GM18909 (cell line): ENCODE measurements at regions not wholly inside any gene's neighbourhood (a gene's known extent, or its start where the extent isn't known, plus 50 kb on each side); places are given as distances from the start of the nearest gene placed in this dataset.

Experiments
- ATAC-seq: cut with Tn5 transposase; IDR thresholded peaks from one replicate; pipeline ENCODE4 v1.9.1; 2021; ENCODE audit warnings: mild to moderate bottlenecking; ENCODE audit not compliant: unreplicated experiment, poor library complexity

- no peak for ATAC-seq
Measured at GRCh38 chr20:22471156-22471836, 113.1 kb downstream of the FOXA2 start.

- ATAC-seq: no peak
Measured at GRCh38 chr20:22470620-22471026, 113.7 kb downstream of the FOXA2 start.

- ATAC-seq: no peak
Measured at GRCh38 chr20:22466447-22467171, 117.8 kb downstream of the FOXA2 start.

- ATAC-seq: no peak
Measured at GRCh38 chr20:22465622-22466446, 118.5 kb downstream of the FOXA2 start.

GRCh38 chr20:22464312-22465003 is 119.9 kb downstream of the FOXA2 start:
- no peak for ATAC-seq

GRCh38 chr20:22462975-22463914 is 121.1 kb downstream of the FOXA2 start:
- ATAC-seq: no peak

- ATAC-seq: no peak
Measured at GRCh38 chr20:22460803-22461202, 123.6 kb downstream of the FOXA2 start.

GRCh38 chr20:22460231-22460630 is 124.1 kb downstream of the FOXA2 start:
- ATAC-seq: no peak

GRCh38 chr20:22459754-22460153 is 124.6 kb downstream of the FOXA2 start:
- ATAC-seq: no peak

GRCh38 chr20:22456109-22456508 is 128.3 kb downstream of the FOXA2 start:
- no peak for ATAC-seq

GRCh38 chr20:22455259-22455658 is 129.1 kb downstream of the FOXA2 start:
- ATAC-seq: no peak

GRCh38 chr20:22453244-22454080 is 130.9 kb downstream of the FOXA2 start:
- ATAC-seq: no peak

GRCh38 chr20:22452442-22453011 is 131.8 kb downstream of the FOXA2 start:
- no peak for ATAC-seq

GRCh38 chr20:22450537-22450936 is 133.8 kb downstream of the FOXA2 start:
- no peak for ATAC-seq

GRCh38 chr20:22449188-22449973 is 135.0 kb downstream of the FOXA2 start:
- no peak for ATAC-seq

GRCh38 chr20:22447447-22447778 is 137.0 kb downstream of the FOXA2 start:
- ATAC-seq: no peak

- ATAC-seq: no peak
Measured at GRCh38 chr20:22446613-22447446, 137.5 kb downstream of the FOXA2 start.
